Muscle layer of duodenum (tissue), 2 donors: ENCODE measurements at regions not wholly inside any gene's neighbourhood (a gene's known extent, or its start where the extent isn't known, plus 50 kb on each side); places are given as distances from the start of the nearest gene placed in this dataset.

Experiments used
- H3K27ac ChIP-seq: one replicate; pipeline ENCODE4 v1.7.0; 2013; ENCODE audit warnings: mild to moderate bottlenecking, low read length
- H3K27me3 ChIP-seq: one replicate; pipeline ENCODE4 v1.7.0; 2013; ENCODE audit warnings: low read depth, mild to moderate bottlenecking, control low read depth, low read length
- H3K36me3 ChIP-seq, 2 donors: one replicate each; pipeline ENCODE4 v1.7.0; 2013; ENCODE audit warnings: low read length in 2 of 2, control low read depth in 1 of 2, mild to moderate bottlenecking in 1 of 2; ENCODE audit not compliant: insufficient read depth in 2 of 2, control insufficient read depth in 1 of 2
- H3K4me1 ChIP-seq, 2 donors: one replicate each; pipeline ENCODE4 v1.7.0; 2013; ENCODE audit warnings: low read length in 2 of 2, mild to moderate bottlenecking in 2 of 2, control low read depth in 1 of 2, moderate library complexity in 1 of 2; ENCODE audit not compliant: insufficient read depth in 2 of 2, control insufficient read depth in 1 of 2
- H3K4me3 ChIP-seq, 2 donors: one replicate each; pipeline ENCODE4 v1.7.0; 2013; ENCODE audit warnings: low read length in 2 of 2, low read depth in 1 of 2, mild to moderate bottlenecking in 1 of 2
- H3K9me3 ChIP-seq, 2 donors: one replicate each; pipeline ENCODE4 v1.7.0; 2013; ENCODE audit warnings: low read length in 2 of 2, control low read depth in 1 of 2, mild to moderate bottlenecking in 1 of 2; ENCODE audit not compliant: control insufficient read depth in 1 of 2
- donor health status: healthy.

DNA sequence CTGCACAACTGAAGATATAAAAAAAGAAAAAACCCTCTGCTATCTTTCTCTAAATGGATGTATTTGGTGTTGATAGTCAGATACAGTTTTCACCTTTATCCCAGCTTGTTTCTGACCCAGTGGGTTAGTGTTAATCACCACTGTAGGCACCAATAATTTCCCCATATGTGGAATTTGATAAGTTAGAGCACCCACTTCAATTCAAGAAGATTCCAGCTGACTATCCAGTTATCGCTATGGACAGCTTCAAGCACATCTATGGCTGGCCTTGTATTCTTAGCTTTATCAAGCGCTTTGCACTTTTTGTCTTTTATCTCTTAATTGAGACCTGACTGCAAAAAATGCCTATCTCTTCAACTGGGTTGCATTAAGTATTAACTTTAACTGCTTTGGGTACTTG is 200.4 kb downstream of the NR4A2 start:
- H3K36me3 ChIP-seq = no peaks in the 10 kb centered on the region
- H3K4me3 ChIP-seq = no peak overlapping the region
- H3K4me1 ChIP-seq = no peaks in the 10 kb centered on the region
- H3K27me3 ChIP-seq = no peaks in the 10 kb centered on the region
- no peaks in the 10 kb centered on the region for H3K9me3 ChIP-seq
- H3K27ac ChIP-seq = no peak overlapping the region

DNA sequence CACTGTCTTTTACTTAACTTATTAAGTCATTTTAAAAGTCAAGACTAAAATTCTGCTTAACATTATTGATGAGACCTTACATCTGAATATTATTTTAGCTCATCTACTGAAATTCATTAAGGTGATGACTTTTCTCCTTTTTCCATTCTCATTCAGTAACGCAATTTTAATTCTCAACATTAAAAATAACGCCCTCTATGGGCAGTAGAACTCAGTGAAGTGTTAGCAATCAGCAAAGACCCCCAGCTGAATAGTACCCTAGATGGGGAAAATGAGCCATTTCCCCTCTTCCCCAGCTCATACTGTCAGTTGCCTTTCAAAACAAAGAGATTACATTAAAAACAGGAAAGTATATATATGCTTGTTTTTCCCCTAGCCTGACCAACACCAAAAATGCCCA is 203.3 kb downstream of the NR4A2 start:
- no peak overlapping the region for H3K4me3 ChIP-seq
- no peaks in the 10 kb centered on the region for H3K4me1 ChIP-seq
- H3K27me3 ChIP-seq = no peaks in the 10 kb centered on the region
- no peaks in the 10 kb centered on the region for H3K36me3 ChIP-seq
- H3K9me3 ChIP-seq = no peaks in the 10 kb centered on the region
- H3K27ac ChIP-seq = no peak overlapping the region

- Histone ChIP-seq H3K27ac (no peak overlapping the region), H3K4me3 (no peak overlapping the region), H3K4me1 (no peaks in the 10 kb centered on the region), H3K9me3 (no peaks in the 10 kb centered on the region), H3K36me3 (no peaks in the 10 kb centered on the region), H3K27me3 (no peaks in the 10 kb centered on the region)
These were observed 207.5 kb downstream of the NR4A2 start for GRCh38 chr2:156125018-156125417.

DNA sequence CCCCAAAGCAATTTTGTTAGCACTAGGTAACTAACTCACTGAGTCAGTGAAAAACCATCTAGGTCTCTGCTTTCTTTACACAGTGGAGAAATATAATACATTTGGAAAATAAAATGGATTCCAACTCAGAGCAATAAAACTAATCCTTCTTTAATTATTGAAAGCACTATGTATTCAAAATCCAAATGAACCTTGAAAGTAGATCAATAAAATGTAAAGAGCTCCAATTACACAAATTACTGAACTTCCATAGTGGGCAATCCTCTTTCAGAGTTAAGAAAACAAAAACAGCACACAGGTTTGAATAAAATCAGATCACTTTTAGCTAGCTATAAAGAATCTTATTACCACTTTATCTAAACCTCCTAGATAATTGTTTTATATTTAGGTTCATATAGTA is 208.1 kb downstream of the NR4A2 start:
- Histone ChIP-seq H3K4me3 (no peak overlapping the region), H3K27me3 (no peaks in the 10 kb centered on the region), H3K36me3 (no peaks in the 10 kb centered on the region), H3K9me3 (no peaks in the 10 kb centered on the region), H3K27ac (no peak overlapping the region), H3K4me1 (no peaks in the 10 kb centered on the region)

GRCh38 chr2:156118753-156119416 is 213.6 kb downstream of the NR4A2 start:
- Histone ChIP-seq H3K27me3 (no peaks in the 10 kb centered on the region), H3K27ac (no peak overlapping the region), H3K4me3 (no peak overlapping the region), H3K36me3 (no peaks in the 10 kb centered on the region), H3K4me1 (no peaks in the 10 kb centered on the region), H3K9me3 (no peaks in the 10 kb centered on the region)

DNA sequence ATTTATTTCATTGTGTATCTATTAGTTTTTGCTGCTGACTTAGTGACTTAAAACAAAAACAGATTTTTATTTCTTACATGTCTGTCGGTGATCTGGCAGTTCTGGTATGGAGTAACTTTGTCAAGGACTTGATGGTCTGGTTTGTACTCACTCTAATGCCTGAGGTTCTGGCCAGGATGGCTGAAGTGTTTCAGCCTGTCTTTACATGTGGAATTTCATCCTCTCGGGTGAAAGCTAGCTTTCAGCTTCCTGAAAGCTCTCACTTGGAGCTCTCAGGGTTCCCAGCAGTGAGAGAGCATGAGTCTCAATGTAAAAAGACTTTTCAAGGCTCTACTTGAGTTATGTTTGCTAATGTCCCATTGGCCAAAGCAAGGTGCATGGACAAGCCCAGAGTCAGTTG is 216.4 kb downstream of the NR4A2 start:
- H3K4me1 ChIP-seq = no peaks in the 10 kb centered on the region
- H3K27ac ChIP-seq = no peak overlapping the region
- H3K9me3 ChIP-seq = no peaks in the 10 kb centered on the region
- no peaks in the 10 kb centered on the region for H3K36me3 ChIP-seq
- no peaks in the 10 kb centered on the region for H3K27me3 ChIP-seq
- no peak overlapping the region for H3K4me3 ChIP-seq

- Histone ChIP-seq H3K4me1 (no peaks in the 10 kb centered on the region), H3K27ac (no peak overlapping the region), H3K27me3 (no peaks in the 10 kb centered on the region), H3K4me3 (no peak overlapping the region), H3K9me3 (no peaks in the 10 kb centered on the region), H3K36me3 (no peaks in the 10 kb centered on the region)
These were observed 217.2 kb downstream of the NR4A2 start for GRCh38 chr2:156115338-156115737.

- H3K36me3 ChIP-seq = no peaks in the 10 kb centered on the region
- H3K4me1 ChIP-seq = no peaks in the 10 kb centered on the region
- H3K27ac ChIP-seq = no peak overlapping the region
- H3K27me3 ChIP-seq = no peaks in the 10 kb centered on the region
- H3K4me3 ChIP-seq = no peak overlapping the region
- no peaks in the 10 kb centered on the region for H3K9me3 ChIP-seq
These were observed 220.2 kb downstream of the NR4A2 start for GRCh38 chr2:156112323-156112722.

GRCh38 chr2:156110890-156111289 is 221.6 kb downstream of the NR4A2 start:
- Histone ChIP-seq H3K9me3 (no peaks in the 10 kb centered on the region), H3K27me3 (no peaks in the 10 kb centered on the region), H3K4me3 (no peak overlapping the region), H3K36me3 (no peaks in the 10 kb centered on the region), H3K27ac (no peak overlapping the region), H3K4me1 (no peaks in the 10 kb centered on the region)

- Histone ChIP-seq H3K4me3 (no peak overlapping the region), H3K4me1 (no peaks in the 10 kb centered on the region), H3K9me3 (peaks cover 0 to 5% of the 10 kb centered on the region in 2 donors), H3K36me3 (no peaks in the 10 kb centered on the region), H3K27ac (no peak overlapping the region), H3K27me3 (no peaks in the 10 kb centered on the region)
These were observed 233.1 kb downstream of the NR4A2 start for GRCh38 chr2:156099382-156099781.

- H3K9me3 ChIP-seq = peaks cover 0 to 5% of the 10 kb centered on the region in 2 donors
- H3K4me1 ChIP-seq = no peaks in the 10 kb centered on the region
- no peaks in the 10 kb centered on the region for H3K27me3 ChIP-seq
- no peak overlapping the region for H3K27ac ChIP-seq
- no peak overlapping the region for H3K4me3 ChIP-seq
- no peaks in the 10 kb centered on the region for H3K36me3 ChIP-seq
These were observed 234.0 kb downstream of the NR4A2 start for GRCh38 chr2:156098506-156098905.

GRCh38 chr2:156088587-156088986 is 243.9 kb downstream of the NR4A2 start:
- H3K27ac ChIP-seq = no peak overlapping the region
- no peaks in the 10 kb centered on the region for H3K4me1 ChIP-seq
- H3K27me3 ChIP-seq = no peaks in the 10 kb centered on the region
- H3K9me3 ChIP-seq = no peaks in the 10 kb centered on the region
- no peaks in the 10 kb centered on the region for H3K36me3 ChIP-seq
- H3K4me3 ChIP-seq = no peak overlapping the region
